ENCODE measurements at regions not wholly inside any gene's neighbourhood (a gene's known extent, or its start where the extent isn't known, plus 50 kb on each side); places are given as distances from the start of the nearest gene placed in this dataset.
"Not testable (repeated sequence)": the region's sequence is repeated elsewhere in the genome, so short reads cannot be mapped to it uniquely, and the experiment has no call there.

DNA sequence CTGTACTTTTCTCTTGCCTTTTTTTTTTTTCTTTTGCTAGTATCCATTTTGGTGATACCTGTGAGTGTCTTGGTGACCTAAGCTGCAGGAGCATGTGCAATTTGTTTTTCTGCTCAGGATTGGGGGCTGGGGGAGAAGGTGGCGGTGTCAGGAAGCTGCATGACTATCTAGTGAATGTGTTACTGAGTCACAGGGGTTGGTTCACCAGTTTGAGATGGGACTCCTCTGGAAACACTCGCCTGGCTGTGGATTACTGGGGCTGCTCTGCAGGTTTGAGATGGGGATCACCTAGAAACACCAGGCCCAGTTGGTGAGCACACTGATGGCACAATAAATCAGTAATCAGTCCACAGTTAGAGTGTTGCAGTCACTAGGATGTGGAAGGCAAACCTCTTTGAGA, 447.9 kb downstream of the SPATA31D1 start:
- no peak overlapping the region for H3K4me3 ChIP-seq
- WGBS, 2 donors (ENCODE audit: low coverage in 1 of 2), result 72% methylated on average over 2 of the region's 2 CpGs; no CpG with 5 or more reads in 1 of the 2 donors
- intact Hi-C loops (cut with DNase I; ENCODE audit: low total_unique reads), result no loop called here
- H3K9me3 ChIP-seq, result peaks cover 11 to 12% of the 10 kb centered on the region in 2 donors
- in situ Hi-C loops (cut with MboI; ENCODE audit: low pct_ligation_motif_present in 1 of 4, low pct_unique_long_range_greater_than_20kb in 1 of 4, low sequenced_read_pairs in 3 of 4), result no loop called here
- H3K4me1 ChIP-seq, result no peaks in the 10 kb centered on the region
- no peaks in the 10 kb centered on the region for H3K36me3 ChIP-seq
- TF ChIP-seq CTCF (IDR thresholded peaks at IDR 0.05), result no peak
- no peak for TF ChIP-seq POLR2AphosphoS5 (IDR thresholded peaks at IDR 0.05)
- no peak for TF ChIP-seq POLR2A (IDR thresholded peaks at IDR 0.05)
- no peak for TF ChIP-seq EP300 (IDR thresholded peaks at IDR 0.05; ENCODE audit: low read depth)
- no peak overlapping the region for H3K27ac ChIP-seq
- no peak for DNase-seq
- no peaks in the 10 kb centered on the region for H3K27me3 ChIP-seq

- WGBS, 2 donors (ENCODE audit: low coverage in 1 of 2), result 69 to 82% methylated on average over 3 of the region's 3 CpGs
- intact Hi-C loops (cut with DNase I; ENCODE audit: low total_unique reads); in situ Hi-C loops (cut with MboI; ENCODE audit: low pct_ligation_motif_present in 1 of 4, low pct_unique_long_range_greater_than_20kb in 1 of 4, low sequenced_read_pairs in 3 of 4): not testable (repeated sequence)
Observed at GRCh38 chr9:82437183-82437582, 448.6 kb downstream of the SPATA31D1 start.

DNA sequence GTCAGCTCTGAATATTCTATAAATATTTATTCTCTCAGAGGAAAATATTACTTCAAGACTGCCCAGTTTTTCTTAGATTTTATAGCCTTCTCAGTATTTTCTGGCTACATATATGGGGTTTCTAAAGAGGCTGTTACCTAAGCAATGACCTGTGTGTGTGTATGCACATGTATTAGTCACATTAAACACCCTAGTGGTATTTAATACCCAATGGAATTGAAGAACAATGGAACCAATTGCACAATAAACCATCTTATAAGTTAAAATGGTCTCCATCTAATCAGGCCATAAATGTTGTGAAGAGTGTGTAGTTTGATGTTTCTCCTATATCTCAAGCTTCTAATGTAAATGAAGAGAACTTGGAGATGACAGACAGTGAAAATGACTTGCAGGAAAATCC, 450.0 kb downstream of the SPATA31D1 start:
- Histone ChIP-seq H3K27me3 (no peaks in the 10 kb centered on the region), H3K4me1 (no peaks in the 10 kb centered on the region), H3K36me3 (no peaks in the 10 kb centered on the region), H3K4me3 (no peak overlapping the region), H3K27ac (no peak overlapping the region), H3K9me3 (peaks cover 11 to 12% of the 10 kb centered on the region in 2 donors)
- in situ Hi-C loops (cut with MboI; ENCODE audit: low pct_ligation_motif_present in 1 of 4, low pct_unique_long_range_greater_than_20kb in 1 of 4, low sequenced_read_pairs in 3 of 4), result no loop called here
- no peak for DNase-seq
- TF ChIP-seq CTCF (IDR thresholded peaks at IDR 0.05) (no peak), POLR2A (IDR thresholded peaks at IDR 0.05) (no peak), EP300 (IDR thresholded peaks at IDR 0.05; ENCODE audit: low read depth) (no peak), POLR2AphosphoS5 (IDR thresholded peaks at IDR 0.05) (no peak)
- intact Hi-C loops (cut with DNase I; ENCODE audit: low total_unique reads), result no loop called here

More at GRCh38 chr9:82437183-82437582, 448.6 kb downstream of the SPATA31D1 start:
- peaks cover 11 to 12% of the 10 kb centered on the region in 2 donors for H3K9me3 ChIP-seq
- not testable (repeated sequence) for H3K36me3 ChIP-seq, H3K27me3 ChIP-seq, H3K27ac ChIP-seq, H3K4me1 ChIP-seq, DNase-seq, H3K4me3 ChIP-seq

- Histone ChIP-seq H3K4me1 (no peaks in the 10 kb centered on the region), H3K27me3 (no peaks in the 10 kb centered on the region), H3K9me3 (peaks cover 11 to 25% of the 10 kb centered on the region in 2 donors), H3K4me3 (no peak overlapping the region), H3K36me3 (no peaks in the 10 kb centered on the region), H3K27ac (no peak overlapping the region)
- DNase-seq, result no peak
- in situ Hi-C loops (cut with MboI; ENCODE audit: low pct_ligation_motif_present in 1 of 4, low pct_unique_long_range_greater_than_20kb in 1 of 4, low sequenced_read_pairs in 3 of 4) (no loop called here), intact Hi-C loops (cut with DNase I; ENCODE audit: low total_unique reads) (no loop called here)
- TF ChIP-seq POLR2AphosphoS5 (IDR thresholded peaks at IDR 0.05), result no peak
- TF ChIP-seq EP300 (IDR thresholded peaks at IDR 0.05; ENCODE audit: low read depth), result no peak
- no peak for TF ChIP-seq POLR2A (IDR thresholded peaks at IDR 0.05)
- TF ChIP-seq CTCF (IDR thresholded peaks at IDR 0.05), result no peak
Observed at GRCh38 chr9:82443312-82443711, 454.7 kb downstream of the SPATA31D1 start.

DNA sequence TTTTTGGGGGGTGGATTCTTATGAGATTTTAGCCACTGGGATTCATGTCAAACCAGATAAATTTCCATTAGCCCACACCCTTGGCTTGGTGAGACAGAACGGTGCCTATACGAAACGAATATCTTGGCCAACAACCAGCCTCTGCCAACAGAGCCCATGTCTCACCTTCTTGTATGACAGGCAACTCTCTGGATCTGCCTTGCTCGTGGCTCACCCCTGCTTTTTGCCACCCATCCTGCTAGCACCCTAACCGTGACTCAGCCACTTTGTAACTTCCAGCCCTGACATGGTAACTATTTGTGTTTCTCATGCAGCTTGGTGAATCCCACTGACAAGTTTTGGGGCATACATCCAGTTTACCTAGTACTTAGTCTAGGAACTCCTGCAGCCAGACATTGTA, 457.0 kb downstream of the SPATA31D1 start:
- Histone ChIP-seq H3K27ac (no peak overlapping the region), H3K36me3 (no peaks in the 10 kb centered on the region), H3K4me3 (no peak overlapping the region), H3K27me3 (no peaks in the 10 kb centered on the region), H3K4me1 (no peaks in the 10 kb centered on the region), H3K9me3 (peaks cover 6 to 19% of the 10 kb centered on the region in 2 donors)
- DNase-seq, result no peak
- intact Hi-C loops (cut with DNase I; ENCODE audit: low total_unique reads) (no loop called here), in situ Hi-C loops (cut with MboI; ENCODE audit: low pct_ligation_motif_present in 1 of 4, low pct_unique_long_range_greater_than_20kb in 1 of 4, low sequenced_read_pairs in 3 of 4) (no loop called here)
- WGBS, 2 donors (ENCODE audit: low coverage in 1 of 2), result 85% methylated on average over 5 of the region's 5 CpGs; no CpG with 5 or more reads in 1 of the 2 donors
- TF ChIP-seq POLR2A (IDR thresholded peaks at IDR 0.05), result no peak
- no peak for TF ChIP-seq EP300 (IDR thresholded peaks at IDR 0.05; ENCODE audit: low read depth)
- no peak for TF ChIP-seq POLR2AphosphoS5 (IDR thresholded peaks at IDR 0.05)
- no peak for TF ChIP-seq CTCF (IDR thresholded peaks at IDR 0.05)

Measured in transverse colon (tissue), 4 donors.